22Rv1 (cell line): ENCODE measurements at regions not wholly inside any gene's neighbourhood (a gene's known extent, or its start where the extent isn't known, plus 50 kb on each side); places are given as distances from the start of the nearest gene placed in this dataset.

Source experiments
- H3K27ac ChIP-seq: fragments of 450-650 bp; 2 replicates; pipeline ENCODE4 v1.5.1; 2017
- CTCF ChIP-seq: fragments of 450-650 bp; IDR thresholded peaks from 2 replicates; pipeline ENCODE4 v1.5.1; 2017; ENCODE audit warnings: mild to moderate bottlenecking
- ZFX ChIP-seq: fragments of 450-650 bp; IDR thresholded peaks from 2 replicates; pipeline ENCODE4 v1.6.1; 2017; ENCODE audit warnings: antibody characterized with exemption, borderline replicate concordance

GRCh38 chr17:45730192-45730591 is 53.9 kb upstream of the CRHR1 start:
- TF ChIP-seq CTCF = no peak
- TF ChIP-seq ZFX = no peak

GRCh38 chr17:45731459-45731858 is 52.7 kb upstream of the CRHR1 start:
- no peak overlapping the region for H3K27ac ChIP-seq
- TF ChIP-seq CTCF (no peak), ZFX (no peak)

More at GRCh38 chr17:45730192-45730591, 53.9 kb upstream of the CRHR1 start:
- H3K27ac ChIP-seq = no peak overlapping the region

DNA sequence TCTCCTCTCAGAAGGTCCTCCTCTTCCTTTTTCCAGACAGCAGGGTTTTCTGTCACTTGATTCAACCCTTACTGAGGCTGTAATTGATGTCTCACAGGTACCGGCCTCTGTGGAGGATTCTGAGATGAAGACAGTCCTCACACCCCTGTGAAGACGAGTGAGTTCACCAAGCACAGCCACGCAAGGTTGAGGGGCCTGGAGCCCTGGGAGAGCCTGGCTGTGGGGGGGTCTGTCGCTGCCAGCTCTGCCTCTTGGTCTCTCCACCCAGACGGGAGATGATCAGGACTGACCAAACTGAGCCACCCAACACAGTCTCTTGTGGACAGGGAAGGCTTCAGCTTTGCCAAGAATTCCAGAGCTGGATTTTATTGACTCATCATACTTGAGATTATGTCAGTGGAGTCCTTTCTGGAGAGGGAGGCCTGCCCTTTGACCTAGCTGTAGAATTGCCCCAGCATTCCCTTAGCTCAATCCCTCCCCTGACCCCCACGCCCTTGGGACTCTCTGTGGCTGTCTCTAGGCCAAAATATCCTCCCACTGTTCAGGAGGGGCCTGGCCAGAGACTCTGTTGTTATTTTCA is 51.1 kb upstream of the CRHR1 start:
- TF ChIP-seq CTCF (no peak), ZFX (no peak)

DNA sequence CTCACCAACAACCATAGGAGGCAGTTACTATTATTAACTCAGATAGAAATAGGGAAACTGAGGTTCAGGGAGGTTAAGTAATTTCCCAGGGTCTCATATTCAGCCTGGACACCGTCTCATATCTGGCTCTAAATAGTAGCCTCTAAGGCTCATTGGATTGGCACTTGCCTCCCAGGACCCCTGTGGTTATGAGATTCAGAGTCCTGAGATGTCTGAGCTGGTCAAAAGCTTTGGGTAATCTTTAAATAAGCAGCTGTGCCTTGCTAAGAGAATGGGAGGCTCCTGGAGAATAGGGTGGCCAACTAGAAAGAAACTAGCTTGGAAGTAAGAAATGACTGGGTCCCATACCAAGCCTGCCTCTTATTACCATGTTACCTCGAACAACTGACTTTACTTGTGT is 50.3 kb upstream of the CRHR1 start:
- TF ChIP-seq ZFX (no peak), CTCF (no peak)
- no peak overlapping the region for H3K27ac ChIP-seq

More for the DNA sequence above, 51.1 kb upstream of the CRHR1 start:
- no peak overlapping the region for H3K27ac ChIP-seq
